ENCODE measurements at regions not wholly inside any gene's neighbourhood (a gene's known extent, or its start where the extent isn't known, plus 50 kb on each side); places are given as distances from the start of the nearest gene placed in this dataset.

DNA sequence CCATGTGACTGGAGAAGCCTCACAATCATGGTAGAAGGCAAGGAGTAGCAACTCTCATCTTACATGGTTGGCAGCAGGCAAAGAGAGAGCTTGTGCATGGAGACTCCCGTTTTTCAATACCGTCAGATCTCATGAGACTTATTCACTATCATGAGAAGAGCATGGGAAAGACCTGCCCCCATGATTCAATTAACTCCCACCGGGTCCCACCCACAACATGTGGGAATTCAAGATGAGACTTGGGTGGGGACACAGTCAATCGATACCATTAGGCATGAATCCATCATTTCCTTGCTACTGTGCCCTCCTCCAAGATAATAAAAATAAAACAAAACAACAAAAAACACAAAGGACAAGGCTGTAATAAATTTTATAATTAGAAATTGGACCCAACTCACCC is 384.7 kb upstream of the MEIS2 start:
- TF ChIP-seq EP300 (IDR thresholded peaks at IDR 0.05) (no peak), POLR2AphosphoS5 (IDR thresholded peaks at IDR 0.05) (no peak), CTCF (IDR thresholded peaks at IDR 0.05) (no peak), POLR2A (IDR thresholded peaks at IDR 0.05; ENCODE audit: low read depth) (no peak)
